ENCODE measurements at regions not wholly inside any gene's neighbourhood (a gene's known extent, or its start where the extent isn't known, plus 50 kb on each side); places are given as distances from the start of the nearest gene placed in this dataset.

- TF ChIP-seq, protein P1, sequence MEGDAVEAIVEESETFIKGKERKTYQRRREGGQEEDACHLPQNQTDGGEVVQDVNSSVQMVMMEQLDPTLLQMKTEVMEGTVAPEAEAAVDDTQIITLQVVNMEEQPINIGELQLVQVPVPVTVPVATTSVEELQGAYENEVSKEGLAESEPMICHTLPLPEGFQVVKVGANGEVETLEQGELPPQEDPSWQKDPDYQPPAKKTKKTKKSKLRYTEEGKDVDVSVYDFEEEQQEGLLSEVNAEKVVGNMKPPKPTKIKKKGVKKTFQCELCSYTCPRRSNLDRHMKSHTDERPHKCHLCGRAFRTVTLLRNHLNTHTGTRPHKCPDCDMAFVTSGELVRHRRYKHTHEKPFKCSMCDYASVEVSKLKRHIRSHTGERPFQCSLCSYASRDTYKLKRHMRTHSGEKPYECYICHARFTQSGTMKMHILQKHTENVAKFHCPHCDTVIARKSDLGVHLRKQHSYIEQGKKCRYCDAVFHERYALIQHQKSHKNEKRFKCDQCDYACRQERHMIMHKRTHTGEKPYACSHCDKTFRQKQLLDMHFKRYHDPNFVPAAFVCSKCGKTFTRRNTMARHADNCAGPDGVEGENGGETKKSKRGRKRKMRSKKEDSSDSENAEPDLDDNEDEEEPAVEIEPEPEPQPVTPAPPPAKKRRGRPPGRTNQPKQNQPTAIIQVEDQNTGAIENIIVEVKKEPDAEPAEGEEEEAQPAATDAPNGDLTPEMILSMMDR (IDR thresholded peaks at IDR 0.05; ENCODE audit: low read depth, low read length, missing control alignments) = no peak
- H3K4me3 ChIP-seq (ENCODE audit: low read depth, low read length) = no peak overlapping the region
- DNase-seq (ENCODE audit: low read depth) = no peak
Observed at GRCh38 chr10:101286248-101287046, 57.2 kb upstream of the LBX1 start.

- DNase-seq (ENCODE audit: low read depth) = no peak
- H3K4me3 ChIP-seq (ENCODE audit: low read depth, low read length) = no peak overlapping the region
- TF ChIP-seq, protein P1 (IDR thresholded peaks at IDR 0.05; ENCODE audit: low read depth, low read length, missing control alignments) = no peak
Observed at GRCh38 chr10:101287183-101287996, 58.1 kb upstream of the LBX1 start.

DNA sequence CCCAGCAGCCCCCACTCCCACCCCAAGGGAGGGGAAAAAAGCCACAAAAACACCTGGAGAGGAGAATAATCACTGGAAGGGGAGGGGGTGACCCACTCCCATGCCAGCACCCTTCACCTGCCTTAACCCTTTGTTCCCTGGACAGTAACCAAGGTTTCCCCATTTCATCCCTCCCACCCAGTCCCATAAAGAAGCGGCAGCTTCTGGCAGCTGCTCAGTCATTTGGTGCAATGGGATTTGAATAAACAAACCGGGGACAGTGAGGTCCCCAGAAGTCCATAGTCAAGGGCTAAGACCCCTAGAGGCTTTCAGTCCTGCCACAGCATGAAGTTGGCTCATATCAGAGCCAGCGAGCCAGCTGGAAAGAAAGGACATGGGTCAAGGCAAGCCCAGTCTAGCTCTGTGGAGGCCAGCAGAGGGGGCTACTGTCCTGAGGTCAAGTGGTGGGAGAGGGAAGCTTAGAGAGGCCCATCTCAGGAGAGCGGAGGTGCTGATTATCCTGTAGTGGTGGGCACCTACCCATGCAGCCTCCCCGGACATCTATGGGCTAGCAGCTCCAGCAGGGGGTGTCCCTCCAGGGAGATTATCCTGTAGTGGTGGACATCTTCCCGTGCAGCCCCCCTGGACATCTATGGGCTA is 58.9 kb upstream of the LBX1 start:
- no peak overlapping the region for H3K4me3 ChIP-seq (ENCODE audit: low read depth, low read length)
- DNase-seq (ENCODE audit: low read depth) = no peak

GRCh38 chr10:101289541-101289940 is 60.3 kb upstream of the LBX1 start:
- TF ChIP-seq, protein P1 (IDR thresholded peaks at IDR 0.05; ENCODE audit: low read depth, low read length, missing control alignments) = no peak
- DNase-seq (ENCODE audit: low read depth) = no peak
- H3K4me3 ChIP-seq (ENCODE audit: low read depth, low read length) = no peak overlapping the region

More for the DNA sequence above, 58.9 kb upstream of the LBX1 start:
- TF ChIP-seq, protein P1 (IDR thresholded peaks at IDR 0.05; ENCODE audit: low read depth, low read length, missing control alignments) = no peak

- no peak overlapping the region for H3K4me3 ChIP-seq (ENCODE audit: low read depth, low read length)
- TF ChIP-seq, protein P1 (IDR thresholded peaks at IDR 0.05; ENCODE audit: low read depth, low read length, missing control alignments) = no peak
- DNase-seq (ENCODE audit: low read depth) = no peak
Observed at GRCh38 chr10:101290431-101290830, 61.2 kb upstream of the LBX1 start.

DNA sequence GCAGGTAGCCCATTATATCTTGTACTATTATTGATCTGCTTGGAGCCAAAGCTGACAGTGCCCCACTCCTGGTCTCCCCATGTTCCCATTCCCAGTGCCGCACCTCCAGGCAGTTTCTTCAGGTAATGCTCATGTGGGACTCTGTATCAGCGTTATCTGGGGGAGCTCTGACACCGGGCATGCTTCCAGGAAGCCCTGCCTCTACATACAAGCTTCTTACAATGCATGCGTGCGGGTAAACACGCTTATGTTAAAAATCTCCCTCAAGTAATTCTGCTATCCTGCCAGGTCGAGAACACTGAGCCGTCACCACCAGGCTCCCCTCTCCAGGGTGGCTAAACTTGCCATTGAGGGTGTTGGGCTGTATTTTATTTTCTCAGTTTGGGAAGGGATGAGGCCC is 61.6 kb upstream of the LBX1 start:
- DNase-seq (ENCODE audit: low read depth) = no peak
- no peak overlapping the region for H3K4me3 ChIP-seq (ENCODE audit: low read depth, low read length)
- TF ChIP-seq, protein P1 (IDR thresholded peaks at IDR 0.05; ENCODE audit: low read depth, low read length, missing control alignments) = no peak

Measured in GM12864 (cell line).